GM20000 (cell line): ENCODE measurements at regions not wholly inside any gene's neighbourhood (a gene's known extent, or its start where the extent isn't known, plus 50 kb on each side); places are given as distances from the start of the nearest gene placed in this dataset.

Experiments used
- DNase-seq: peaks from one replicate; pipeline ENCODE4 v3.0.0; 2012; ENCODE audit warnings: low spot score
- CTCF ChIP-seq: IDR thresholded peaks from 2 replicates; pipeline ENCODE4 v1.5.1; 2012; ENCODE audit warnings: mild to moderate bottlenecking, control low read depth; ENCODE audit errors: extremely low read depth, missing control alignments

- no peak for DNase-seq
- TF ChIP-seq CTCF: no peak
Measured at GRCh38 chr6:51528556-51528955, 558.9 kb downstream of the PKHD1 start.

GRCh38 chr6:51529240-51529639 is 558.2 kb downstream of the PKHD1 start:
- no peak for TF ChIP-seq CTCF
- DNase-seq: no peak

- DNase-seq: no peak
- no peak for TF ChIP-seq CTCF
Measured at GRCh38 chr6:51531623-51532022, 555.8 kb downstream of the PKHD1 start.

GRCh38 chr6:51533962-51534361 is 553.5 kb downstream of the PKHD1 start:
- DNase-seq: no peak

GRCh38 chr6:51535327-51535726 is 552.1 kb downstream of the PKHD1 start:
- no peak for TF ChIP-seq CTCF
- no peak for DNase-seq

More at GRCh38 chr6:51533962-51534361, 553.5 kb downstream of the PKHD1 start:
- TF ChIP-seq CTCF: no peak

GRCh38 chr6:51536728-51537127 is 550.7 kb downstream of the PKHD1 start:
- no peak for DNase-seq
- no peak for TF ChIP-seq CTCF

- no peak for DNase-seq
- TF ChIP-seq CTCF: no peak
Measured at GRCh38 chr6:51541847-51542246, 545.6 kb downstream of the PKHD1 start.
